ENCODE measurements at regions not wholly inside any gene's neighbourhood (a gene's known extent, or its start where the extent isn't known, plus 50 kb on each side); places are given as distances from the start of the nearest gene placed in this dataset.
"Not testable (repeated sequence)": the region's sequence is repeated elsewhere in the genome, so short reads cannot be mapped to it uniquely, and the experiment has no call there.

DNA sequence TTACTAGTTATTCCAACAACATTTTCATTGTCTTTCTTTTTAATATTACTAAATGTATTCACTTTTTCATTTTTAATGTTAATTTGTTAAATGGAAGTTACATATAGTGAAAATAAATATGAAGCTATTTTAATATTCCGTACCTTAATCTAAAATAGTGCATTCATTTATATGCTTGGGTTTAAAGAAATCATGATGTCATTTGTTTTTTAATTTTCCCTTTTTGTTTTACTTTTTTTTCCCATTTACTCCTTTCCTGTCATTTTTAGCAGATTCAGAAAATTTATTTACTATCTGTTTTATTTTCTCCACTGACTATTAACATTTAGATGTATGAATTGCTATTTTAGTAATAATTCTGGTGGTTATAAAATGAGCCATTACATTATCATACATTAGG, 183.0 kb upstream of the CDH9 start:
- no peak for DNase-seq (ENCODE audit: low read depth)

- DNase-seq (ENCODE audit: low read depth), result peak; percentile 51
Measured at GRCh38 chr5:27220752-27221151, 182.4 kb upstream of the CDH9 start.

DNA sequence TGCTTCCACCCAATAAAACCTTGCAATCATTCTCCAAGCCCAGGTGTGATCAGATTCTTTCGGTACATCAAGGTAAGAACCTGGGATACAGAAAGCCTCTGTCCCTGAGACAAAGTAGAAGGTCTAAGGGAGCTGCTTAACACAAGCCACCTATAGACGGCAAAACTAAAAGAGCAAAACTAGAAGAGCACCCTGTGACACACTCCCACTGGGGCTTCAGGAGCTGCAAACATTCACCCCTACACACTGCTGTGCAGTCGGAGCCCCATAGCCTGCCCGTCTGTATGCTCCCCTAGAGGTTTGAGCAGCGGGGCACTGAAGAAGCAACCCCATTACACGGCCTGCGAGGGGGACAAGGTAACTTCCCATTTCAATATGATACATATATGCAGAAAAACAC, 179.6 kb upstream of the CDH9 start:
- DNase-seq (ENCODE audit: low read depth), result peak; percentile 47

GRCh38 chr5:27217155-27217956, 179.0 kb upstream of the CDH9 start:
- peak; percentile 92 for DNase-seq (ENCODE audit: low read depth)

DNA sequence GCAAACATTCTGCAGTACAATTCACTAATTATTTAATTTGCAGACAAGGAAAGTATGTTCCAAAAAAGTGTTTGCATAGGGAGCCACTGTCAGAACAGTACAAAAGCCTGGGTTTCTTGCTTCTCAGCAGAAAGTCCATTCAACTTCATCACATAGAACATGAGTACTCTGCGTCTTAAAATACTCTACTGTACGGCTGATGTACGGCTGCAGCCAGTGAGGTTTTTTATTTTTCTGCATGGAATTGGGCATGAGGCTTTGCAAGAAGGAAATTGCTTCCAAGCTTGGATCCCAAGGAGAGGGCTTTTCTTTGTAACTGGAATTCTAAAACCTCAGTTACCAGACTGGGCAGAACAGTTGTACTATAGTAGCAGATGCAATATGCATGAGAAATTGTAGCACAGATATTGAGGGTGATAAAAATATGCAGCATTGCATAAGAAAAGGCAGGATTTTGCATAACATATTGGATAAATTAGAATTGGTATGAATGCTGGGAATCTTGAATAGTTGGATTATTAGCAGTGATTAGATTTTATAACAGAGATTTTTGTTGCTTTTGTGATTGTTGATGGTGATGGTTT, 178.1 kb upstream of the CDH9 start:
- DNase-seq (ENCODE audit: low read depth), result peak; percentile 64

GRCh38 chr5:27208051-27208450, 169.7 kb upstream of the CDH9 start:
- no peak for DNase-seq (ENCODE audit: low read depth)

DNA sequence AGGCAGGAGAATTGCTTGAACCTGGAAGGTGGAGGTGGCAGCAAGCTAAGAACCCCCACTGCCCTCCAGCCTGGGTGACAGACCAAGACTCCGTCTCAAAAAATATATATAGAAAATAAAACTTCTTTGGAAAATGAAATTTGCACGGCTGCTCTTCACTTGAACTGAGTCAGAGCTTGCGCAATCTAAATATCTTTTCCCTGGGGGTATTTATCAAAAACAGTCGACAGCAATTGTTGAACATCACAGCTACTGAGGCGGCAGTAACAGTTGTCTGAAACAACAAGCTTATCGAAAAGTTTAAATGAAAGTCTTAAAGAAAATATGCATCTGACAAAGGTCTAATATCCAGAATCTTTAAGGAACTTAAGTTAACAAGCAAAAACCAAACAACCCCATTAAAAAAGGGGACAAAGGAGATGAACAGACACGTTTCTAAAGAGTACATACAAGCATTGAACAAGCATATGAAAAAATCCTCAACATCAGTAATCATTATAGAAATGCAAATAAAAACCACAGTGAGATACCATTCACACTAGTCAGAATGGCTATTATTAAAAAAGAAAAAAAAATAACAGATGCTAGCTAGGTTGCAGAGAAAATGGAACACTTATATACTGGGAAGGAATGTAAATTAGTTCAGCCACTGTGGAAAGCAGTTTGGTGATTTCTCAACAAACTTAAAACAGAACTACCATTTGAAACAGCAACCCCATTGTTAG, 153.6 kb upstream of the CDH9 start:
- DNase-seq (ENCODE audit: low read depth), result peak; percentile 58

- DNase-seq (ENCODE audit: low read depth), result no peak
Measured at GRCh38 chr5:27172693-27173092, 134.3 kb upstream of the CDH9 start.

DNA sequence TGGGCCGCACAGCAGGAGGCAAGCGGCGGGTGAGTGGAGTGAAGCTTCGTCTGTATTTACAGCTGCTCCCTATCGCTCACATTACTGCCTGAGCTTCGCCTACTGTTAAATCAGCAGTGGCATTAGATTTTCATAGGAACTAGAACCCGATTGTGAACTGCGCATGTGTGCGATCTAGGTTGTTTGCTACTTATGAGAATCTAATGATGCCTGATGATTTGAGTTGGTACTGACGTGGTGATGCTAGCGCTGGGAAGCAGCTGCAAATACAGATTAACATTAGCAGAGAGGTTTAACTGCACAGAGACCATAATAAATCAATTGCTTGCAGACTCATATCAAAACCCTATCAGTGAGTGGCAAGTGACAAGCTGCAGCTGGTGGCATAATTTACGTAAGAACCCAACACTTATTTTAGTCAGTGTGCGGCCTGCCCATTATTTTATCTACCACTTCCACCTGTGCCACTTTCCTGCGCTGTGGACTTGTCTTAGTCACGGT, 133.4 kb upstream of the CDH9 start:
- no peak for DNase-seq (ENCODE audit: low read depth)

GRCh38 chr5:27158775-27159174, 120.4 kb upstream of the CDH9 start:
- DNase-seq (ENCODE audit: low read depth), result peak; percentile 12

DNA sequence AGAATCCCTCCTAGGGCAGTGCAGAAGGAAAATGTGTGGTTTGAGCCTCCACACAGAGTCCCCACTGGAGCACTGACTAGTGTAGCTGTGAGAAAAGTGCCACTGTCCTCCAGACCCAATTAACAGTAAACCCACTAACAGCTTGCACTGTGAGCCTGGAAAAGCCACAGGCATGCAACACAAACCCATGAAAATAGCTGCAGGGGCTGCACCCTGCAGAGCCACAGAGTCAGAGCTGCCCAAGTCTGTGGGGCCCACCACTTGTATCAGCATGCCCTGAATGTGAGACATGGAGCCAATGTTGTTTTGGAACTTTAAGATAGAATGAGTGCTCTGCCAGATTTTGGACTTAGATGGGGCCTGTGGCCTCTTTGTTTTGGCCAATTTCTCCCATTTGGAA, 119.8 kb upstream of the CDH9 start:
- DNase-seq (ENCODE audit: low read depth), result peak; percentile 68

DNA sequence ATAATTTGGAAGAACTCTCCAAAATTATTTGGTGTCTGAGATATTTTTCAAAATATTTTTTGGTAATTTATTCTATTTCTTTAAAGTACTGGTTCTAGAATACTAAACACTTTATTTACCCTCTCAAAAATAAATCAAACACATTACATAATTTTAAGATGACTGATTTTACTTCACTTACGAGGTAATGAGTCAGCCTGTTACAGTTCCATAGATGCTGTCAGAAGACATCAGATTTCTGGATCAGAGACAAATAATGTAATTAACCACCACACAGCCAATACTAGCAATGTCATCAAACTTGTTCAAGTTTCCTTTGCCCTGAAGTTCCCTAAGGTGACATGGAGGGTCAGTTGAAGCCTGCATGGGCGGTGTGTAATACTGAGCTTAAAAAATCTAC, 106.1 kb upstream of the CDH9 start:
- no peak for DNase-seq (ENCODE audit: low read depth)

GRCh38 chr5:27140831-27141230, 102.4 kb upstream of the CDH9 start:
- DNase-seq (ENCODE audit: low read depth), result no peak

GRCh38 chr5:27130587-27130986, 92.2 kb upstream of the CDH9 start:
- DNase-seq (ENCODE audit: low read depth), result peak; percentile 42

DNA sequence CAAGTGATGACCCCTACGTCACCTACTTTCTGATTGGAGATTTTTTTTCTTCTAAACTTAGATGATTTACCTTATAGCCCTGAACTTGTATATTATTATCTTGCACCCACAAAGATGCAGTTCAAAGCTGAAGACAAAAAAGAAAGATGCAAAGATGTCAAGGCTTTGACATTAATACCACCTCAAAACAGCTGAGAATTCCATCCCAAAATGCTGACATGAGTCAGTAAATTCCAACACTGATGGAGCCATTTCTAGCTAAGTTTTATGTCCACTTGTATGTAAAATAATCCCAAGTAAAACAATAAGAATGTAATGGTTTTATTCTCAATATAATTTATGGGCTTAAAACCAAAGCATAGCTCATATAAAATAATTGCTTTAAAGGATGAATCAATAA, 91.5 kb upstream of the CDH9 start:
- DNase-seq (ENCODE audit: low read depth), result no peak

DNA sequence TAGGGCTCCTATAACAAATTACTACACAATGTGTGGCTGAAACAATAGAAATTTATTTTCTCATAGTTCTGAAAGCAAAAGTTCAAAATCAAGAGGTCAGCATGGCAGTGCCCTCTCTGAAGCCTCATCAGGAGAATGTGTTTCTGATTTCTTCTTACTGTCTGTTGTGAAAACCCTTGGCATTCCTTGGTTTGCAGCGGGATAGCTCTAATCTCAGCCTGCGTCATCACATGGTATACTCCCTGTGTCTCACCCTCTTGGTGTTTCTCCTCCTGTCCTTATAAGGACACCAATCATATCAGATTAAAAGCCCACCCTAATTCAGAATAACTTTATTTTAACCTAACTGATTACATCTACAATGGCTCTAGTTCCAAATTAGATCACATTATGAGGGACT, 87.5 kb upstream of the CDH9 start:
- peak; percentile 60 for DNase-seq (ENCODE audit: low read depth)

DNA sequence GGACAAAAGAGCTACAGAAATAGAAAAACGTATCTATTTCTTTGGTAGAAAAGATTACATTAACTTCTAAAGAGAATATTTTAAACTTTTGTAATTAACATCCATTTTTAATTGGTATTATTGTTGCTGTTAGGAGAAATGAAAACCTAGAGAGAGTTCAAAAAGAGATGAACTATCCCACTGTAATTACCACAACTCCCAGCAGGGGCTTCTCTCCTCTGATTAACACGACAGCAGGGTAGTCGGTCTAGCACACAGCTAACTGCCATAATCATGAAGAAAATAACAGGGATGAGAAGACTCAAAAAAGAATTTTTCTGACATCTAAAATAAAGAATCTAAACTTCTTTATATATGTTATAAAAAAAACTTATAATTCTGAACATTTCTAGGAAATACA, 86.2 kb upstream of the CDH9 start:
- peak; percentile 58 for DNase-seq (ENCODE audit: low read depth)

DNA sequence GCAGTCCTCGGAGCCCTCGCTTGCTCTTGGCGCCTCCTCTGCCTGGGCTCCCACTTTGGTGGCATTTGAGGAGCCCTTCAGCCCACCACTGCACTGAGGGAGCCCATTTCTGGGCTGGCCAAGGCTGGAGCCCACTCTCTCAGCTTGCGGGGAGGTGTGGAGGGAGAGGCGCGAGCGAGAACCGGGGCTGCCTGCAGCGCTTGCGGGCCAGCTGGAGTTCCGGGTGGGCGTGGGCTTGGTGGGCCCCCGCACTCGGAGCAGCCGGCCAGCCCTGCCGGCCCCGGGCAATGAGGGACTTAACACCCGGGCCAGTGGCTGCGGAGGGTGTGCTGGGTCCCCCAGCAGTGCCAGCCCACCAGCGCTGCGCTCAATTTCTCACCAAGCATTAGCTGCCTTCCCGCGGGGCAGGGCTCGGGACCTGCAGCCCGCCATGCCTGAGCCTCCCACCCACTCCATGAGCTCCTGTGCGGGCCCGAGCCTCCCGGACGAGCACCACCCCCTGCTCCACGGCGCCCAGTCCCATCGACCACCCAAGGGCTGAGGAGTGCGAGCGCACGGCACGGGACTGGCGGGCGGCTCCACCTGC, 81.4 kb upstream of the CDH9 start:
- DNase-seq (ENCODE audit: low read depth), result not testable (repeated sequence)

DNA sequence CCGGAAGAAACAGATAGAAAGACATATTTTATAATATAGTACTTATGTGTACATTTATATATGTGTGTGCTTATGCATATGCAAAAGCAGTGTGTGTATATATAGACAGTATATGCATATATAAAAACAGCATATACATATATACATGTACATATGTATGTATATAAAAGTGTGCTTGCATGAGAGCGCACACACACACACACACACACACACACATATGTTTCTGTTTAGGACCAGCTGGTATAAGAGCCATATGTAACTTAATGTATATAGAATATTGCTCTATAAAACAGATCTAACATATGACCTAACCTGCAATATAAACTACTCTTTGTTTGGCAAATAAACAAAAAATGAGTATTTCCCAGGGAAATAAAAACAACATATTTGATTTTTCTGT, 65.1 kb upstream of the CDH9 start:
- DNase-seq (ENCODE audit: low read depth), result no peak

- peak; percentile 69 for DNase-seq (ENCODE audit: low read depth)
Measured at GRCh38 chr5:27095761-27096160, 57.4 kb upstream of the CDH9 start.

DNA sequence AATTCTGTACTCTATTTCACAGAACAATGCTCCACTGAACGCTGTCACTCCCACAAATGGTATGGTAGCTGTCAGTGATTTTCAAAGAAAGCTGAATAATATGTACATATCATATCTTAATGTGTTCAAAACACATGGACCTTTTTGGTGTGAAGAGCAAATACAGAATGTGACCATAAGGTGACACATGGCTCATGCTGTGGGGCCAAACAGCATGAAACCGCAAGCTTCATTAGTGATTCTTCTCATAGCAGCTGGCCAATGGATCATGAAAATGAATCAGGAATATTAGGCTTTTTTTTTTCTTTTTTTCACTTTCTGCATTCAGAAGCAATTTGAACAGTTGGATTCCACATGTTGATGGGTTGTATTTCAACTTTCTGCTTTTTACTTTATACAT, 54.9 kb upstream of the CDH9 start:
- peak; percentile 30 for DNase-seq (ENCODE audit: low read depth)

GRCh38 chr5:27091858-27092257, 53.5 kb upstream of the CDH9 start:
- no peak for DNase-seq (ENCODE audit: low read depth)
